Stimulated activated naive CD4-positive, alpha-beta T cell (primary cell): ENCODE measurements at regions not wholly inside any gene's neighbourhood (a gene's known extent, or its start where the extent isn't known, plus 50 kb on each side); places are given as distances from the start of the nearest gene placed in this dataset.

Experiments
- DNase-seq, 6 experiments: peaks; one replicate each; lab custom pipeline; 2025; lab: John Stamatoyannopoulos, UW

- DNase-seq: no peak
Measured at GRCh38 chr7:47724335-47724982, 142.5 kb upstream of the TNS3 start.

- no peak for DNase-seq
Measured at GRCh38 chr7:47722126-47722525, 140.2 kb upstream of the TNS3 start.

GRCh38 chr7:47721670-47722069 lies 139.8 kb upstream of the TNS3 start:
- no peak for DNase-seq

GRCh38 chr7:47720907-47721244 lies 139.0 kb upstream of the TNS3 start:
- no peak for DNase-seq

GRCh38 chr7:47720141-47720906 lies 138.4 kb upstream of the TNS3 start:
- no peak for DNase-seq

- no peak for DNase-seq
Measured at GRCh38 chr7:47719675-47720074, 137.8 kb upstream of the TNS3 start.

- no peak for DNase-seq
Measured at GRCh38 chr7:47715631-47716068, 133.7 kb upstream of the TNS3 start.

GRCh38 chr7:47714669-47715607 lies 133.0 kb upstream of the TNS3 start:
- no peak for DNase-seq

- DNase-seq: no peak
Measured at GRCh38 chr7:47713595-47713994, 131.7 kb upstream of the TNS3 start.

- DNase-seq: no peak
Measured at GRCh38 chr7:47712416-47712815, 130.5 kb upstream of the TNS3 start.

GRCh38 chr7:47711776-47712175 lies 129.9 kb upstream of the TNS3 start:
- no peak for DNase-seq

- DNase-seq: no peak
Measured at GRCh38 chr7:47710201-47710935, 128.5 kb upstream of the TNS3 start.

GRCh38 chr7:47709451-47709850 lies 127.5 kb upstream of the TNS3 start:
- no peak for DNase-seq

- DNase-seq: peak in 1 of 6 experiments; percentile 7
Measured at GRCh38 chr7:47709051-47709450, 127.1 kb upstream of the TNS3 start.

GRCh38 chr7:47707583-47707982 lies 125.7 kb upstream of the TNS3 start:
- no peak for DNase-seq

- no peak for DNase-seq
Measured at GRCh38 chr7:47704936-47705335, 123.0 kb upstream of the TNS3 start.

- no peak for DNase-seq
Measured at GRCh38 chr7:47702080-47702479, 120.2 kb upstream of the TNS3 start.

GRCh38 chr7:47698386-47698785 lies 116.5 kb upstream of the TNS3 start:
- no peak for DNase-seq

GRCh38 chr7:47697543-47697942 lies 115.6 kb upstream of the TNS3 start:
- DNase-seq: no peak

GRCh38 chr7:47696152-47696710 lies 114.3 kb upstream of the TNS3 start:
- DNase-seq: no peak

- no peak for DNase-seq
Measured at GRCh38 chr7:47693216-47693615, 111.3 kb upstream of the TNS3 start.

- no peak for DNase-seq
Measured at GRCh38 chr7:47691988-47692387, 110.1 kb upstream of the TNS3 start.
